ENCODE measurements at regions not wholly inside any gene's neighbourhood (a gene's known extent, or its start where the extent isn't known, plus 50 kb on each side); places are given as distances from the start of the nearest gene placed in this dataset.
"Not testable (repeated sequence)": the region's sequence is repeated elsewhere in the genome, so short reads cannot be mapped to it uniquely, and the experiment has no call there.

GRCh38 chr17:21782604-21783003 is 90.3 kb downstream of the KCNJ18 start:
- TF ChIP-seq CTCF (IDR thresholded peaks at IDR 0.05; ENCODE audit: borderline replicate concordance, extremely low read depth, low read length, poor library complexity, severe bottlenecking); EZH2 (IDR thresholded peaks at IDR 0.05; ENCODE audit: borderline replicate concordance, low read depth, low read length, severe bottlenecking): not testable (repeated sequence)

Data from DND-41 (cell line).